ENCODE measurements at regions not wholly inside any gene's neighbourhood (a gene's known extent, or its start where the extent isn't known, plus 50 kb on each side); places are given as distances from the start of the nearest gene placed in this dataset.

GRCh38 chr5:133839090-133839489, 129.3 kb downstream of the C5orf15 start:
- Histone ChIP-seq H3K79me2 (ENCODE audit: control insufficient read depth, insufficient read depth, low read length) (no peaks in the 10 kb centered on the region), H3K4me1 (ENCODE audit: control insufficient read depth, extremely low read depth, insufficient read depth, low read length) (no peaks in the 10 kb centered on the region), H3K9me3 (ENCODE audit: control insufficient read depth, low read depth, low read length) (no peaks in the 10 kb centered on the region), H2AFZ (ENCODE audit: control insufficient read depth, low read length) (no peak overlapping the region), H3K9ac (ENCODE audit: control insufficient read depth, extremely low read depth, insufficient read depth, low read length) (no peak overlapping the region), H3K4me3 (ENCODE audit: control insufficient read depth in 2 of 3, extremely low read depth in 1 of 3, insufficient read depth in 2 of 3, low read depth in 1 of 3, low read length in 3 of 3) (no peak overlapping the region), H4K20me1 (ENCODE audit: control insufficient read depth, extremely low read depth, insufficient read depth, low read length) (no peaks in the 10 kb centered on the region), H3K4me2 (ENCODE audit: control insufficient read depth, extremely low read depth, insufficient read depth, low read depth, low read length) (no peak overlapping the region), H3K9me1 (ENCODE audit: control insufficient read depth, extremely low read depth, insufficient read depth, low read length) (no peaks in the 10 kb centered on the region), H3K27ac (ENCODE audit: control insufficient read depth, insufficient read depth, low read length) (no peak overlapping the region), H3K27me3 (ENCODE audit: control insufficient read depth, extremely low read depth, insufficient read depth, low read length) (peaks cover 52% of the 10 kb centered on the region), H3K36me3 (ENCODE audit: control insufficient read depth in 2 of 2, extremely low read depth in 1 of 2, insufficient read depth in 2 of 2, low read length in 2 of 2) (no peaks in the 10 kb centered on the region)
- FAIRE-seq (no peak), DNase-seq (ENCODE audit: low read depth, low spot score) (no peak)
- dilution Hi-C loops (cut with MboI; ENCODE audit: extremely low pct_ligation_motif_present, low sequenced_read_pairs) = no loop called here
- TF ChIP-seq CTCF (optimal IDR thresholded peaks at IDR 0.05 in 1 of 3, IDR thresholded peaks at IDR 0.05 in 1 of 3, conservative IDR thresholded peaks at IDR 0.05 in 1 of 3; ENCODE audit: extremely low read depth in 1 of 3, insufficient read depth in 2 of 3, low read length in 3 of 3) (no peak), EZH2 (IDR thresholded peaks at IDR 0.05; ENCODE audit: low read length) (no peak)

- no peak overlapping the region for H3K4me2 ChIP-seq (ENCODE audit: control insufficient read depth, extremely low read depth, insufficient read depth, low read depth, low read length)
- no peak overlapping the region for H3K9ac ChIP-seq (ENCODE audit: control insufficient read depth, extremely low read depth, insufficient read depth, low read length)
- H3K79me2 ChIP-seq (ENCODE audit: control insufficient read depth, insufficient read depth, low read length) = no peaks in the 10 kb centered on the region
- H3K9me3 ChIP-seq (ENCODE audit: control insufficient read depth, low read depth, low read length) = no peaks in the 10 kb centered on the region
- no peaks in the 10 kb centered on the region for H3K9me1 ChIP-seq (ENCODE audit: control insufficient read depth, extremely low read depth, insufficient read depth, low read length)
- H2AFZ ChIP-seq (ENCODE audit: control insufficient read depth, low read length) = no peak overlapping the region
- TF ChIP-seq CTCF (optimal IDR thresholded peaks at IDR 0.05 in 1 of 3, IDR thresholded peaks at IDR 0.05 in 1 of 3, conservative IDR thresholded peaks at IDR 0.05 in 1 of 3; ENCODE audit: extremely low read depth in 1 of 3, insufficient read depth in 2 of 3, low read length in 3 of 3) (no peak), EZH2 (IDR thresholded peaks at IDR 0.05; ENCODE audit: low read length) (no peak)
- DNase-seq (ENCODE audit: low read depth, low spot score) (no peak), FAIRE-seq (no peak)
- H3K36me3 ChIP-seq (ENCODE audit: control insufficient read depth in 2 of 2, extremely low read depth in 1 of 2, insufficient read depth in 2 of 2, low read length in 2 of 2) = no peaks in the 10 kb centered on the region
- no peaks in the 10 kb centered on the region for H3K4me1 ChIP-seq (ENCODE audit: control insufficient read depth, extremely low read depth, insufficient read depth, low read length)
- H3K27me3 ChIP-seq (ENCODE audit: control insufficient read depth, extremely low read depth, insufficient read depth, low read length) = peaks cover 51% of the 10 kb centered on the region
- H4K20me1 ChIP-seq (ENCODE audit: control insufficient read depth, extremely low read depth, insufficient read depth, low read length) = no peaks in the 10 kb centered on the region
- dilution Hi-C loops (cut with MboI; ENCODE audit: extremely low pct_ligation_motif_present, low sequenced_read_pairs) = no loop called here
- no peak overlapping the region for H3K4me3 ChIP-seq (ENCODE audit: control insufficient read depth in 2 of 3, extremely low read depth in 1 of 3, insufficient read depth in 2 of 3, low read depth in 1 of 3, low read length in 3 of 3)
- H3K27ac ChIP-seq (ENCODE audit: control insufficient read depth, insufficient read depth, low read length) = no peak overlapping the region
Measured at GRCh38 chr5:133838286-133838685, 130.1 kb downstream of the C5orf15 start.
